Prostate gland (tissue), 2 donors: ENCODE measurements at regions not wholly inside any gene's neighbourhood (a gene's known extent, or its start where the extent isn't known, plus 50 kb on each side); places are given as distances from the start of the nearest gene placed in this dataset.
"Not testable (repeated sequence)": the region's sequence is repeated elsewhere in the genome, so short reads cannot be mapped to it uniquely, and the experiment has no call there.

ENCODE experiments used
- CTCF ChIP-seq, 4 experiments: fragments of 200-600 bp in 2 of 4; fragments of 450-650 bp in 2 of 4; sonication (generic) in 2 of 4; IDR thresholded peaks; 1 replicate in 3 of 4; 2 replicates in 1 of 4; pipeline ENCODE4 v1.5.1; 2016 to 2019; ENCODE audit warnings: antibody characterized with exemption in 4 of 4, mild to moderate bottlenecking in 2 of 4, moderate library complexity in 2 of 4
- POLR2A ChIP-seq: fragments of 450-650 bp; IDR thresholded peaks from one replicate; pipeline ENCODE4 v1.6.1; 2016; ENCODE audit warnings: antibody characterized with exemption, mild to moderate bottlenecking

- not testable (repeated sequence) for TF ChIP-seq POLR2A; CTCF (IDR thresholded peaks at IDR 0.05)
These were observed 663.0 kb upstream of the CBLB start for GRCh38 chr3:106531771-106532329.
